ENCODE measurements at regions not wholly inside any gene's neighbourhood (a gene's known extent, or its start where the extent isn't known, plus 50 kb on each side); places are given as distances from the start of the nearest gene placed in this dataset.

GRCh38 chr2:40844353-40845277 lies 392.7 kb upstream of the SLC8A1 start:
- Histone ChIP-seq H3K9me3 (no peaks in the 10 kb centered on the region), H3K4me1 (no peaks in the 10 kb centered on the region), H3K36me3 (no peaks in the 10 kb centered on the region), H3K27ac (no peak overlapping the region), H3K27me3 (peaks cover 0 to 3% (median 0%) of the 10 kb centered on the region in 4 donors), H3K4me3 (no peak overlapping the region)
- FAIRE-seq (no peak), DNase-seq (peak in 2 of 6 donors; percentile 7 to 8), ATAC-seq (peak; percentile 27 to 89 (median 75))
- WGBS, 2 donors: 53 to 69% methylated on average over 8 of the region's 8 CpGs
- intact Hi-C loops (cut with DNase I): no loop called here
- no peak for TF ChIP-seq CTCF (IDR thresholded peaks at IDR 0.05)

DNA sequence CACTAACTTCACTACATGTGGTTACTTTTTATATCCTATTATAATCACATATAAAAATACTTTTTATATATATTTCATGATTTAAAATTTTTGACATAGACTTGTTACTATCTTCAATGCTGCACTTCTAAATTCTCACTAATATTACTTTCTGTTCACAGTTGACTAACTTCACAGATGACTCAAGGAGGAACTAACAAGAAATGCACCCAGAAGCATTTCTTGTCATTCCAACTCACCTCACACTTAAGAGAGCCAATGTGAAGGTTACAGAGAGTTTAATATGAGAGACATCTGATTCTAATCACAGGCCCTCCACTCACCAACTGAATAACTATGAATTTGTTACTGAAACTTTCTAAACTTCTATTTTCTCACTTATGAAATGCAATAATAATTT lies 399.8 kb upstream of the SLC8A1 start:
- ATAC-seq (no peak), FAIRE-seq (no peak), DNase-seq (no peak)
- no peaks in the 10 kb centered on the region for H3K9me3 ChIP-seq
- no peaks in the 10 kb centered on the region for H3K36me3 ChIP-seq
- intact Hi-C loops (cut with DNase I): no loop called here
- H3K4me3 ChIP-seq: no peak overlapping the region
- no peak overlapping the region for H3K27ac ChIP-seq
- H3K4me1 ChIP-seq: no peaks in the 10 kb centered on the region
- no peaks in the 10 kb centered on the region for H3K27me3 ChIP-seq
- no peak for TF ChIP-seq CTCF (IDR thresholded peaks at IDR 0.05)

GRCh38 chr2:40859617-40860016 lies 407.7 kb upstream of the SLC8A1 start:
- Histone ChIP-seq H3K36me3 (no peaks in the 10 kb centered on the region), H3K4me3 (no peak overlapping the region), H3K4me1 (no peaks in the 10 kb centered on the region), H3K27ac (no peak overlapping the region), H3K9me3 (no peaks in the 10 kb centered on the region), H3K27me3 (no peaks in the 10 kb centered on the region)
- no peak for DNase-seq
- TF ChIP-seq CTCF (IDR thresholded peaks at IDR 0.05): no peak
- 64 to 67% methylated on average over 1 of the region's 1 CpG for WGBS, 2 donors
- intact Hi-C loops (cut with DNase I): no loop called here
- FAIRE-seq: no peak
- ATAC-seq: no peak

DNA sequence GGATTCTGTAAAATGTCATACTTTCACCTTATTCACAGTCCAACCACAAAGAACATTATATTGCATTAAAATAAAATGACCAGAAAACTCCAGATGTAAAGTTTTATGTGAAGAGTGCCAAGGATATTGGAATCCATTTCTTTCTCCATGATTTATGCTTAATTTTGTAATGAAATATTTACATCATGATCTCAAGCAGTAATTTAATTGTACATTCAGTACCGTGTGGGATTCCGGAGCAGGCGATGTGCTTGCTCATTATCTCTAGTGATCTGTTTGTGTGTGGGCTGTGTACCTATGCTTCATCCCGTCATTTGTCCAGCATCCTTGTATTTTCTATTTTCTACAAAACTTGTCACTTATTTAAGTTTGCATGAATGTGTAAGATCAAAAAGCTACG lies 415.9 kb upstream of the SLC8A1 start:
- Histone ChIP-seq H3K9me3 (no peaks in the 10 kb centered on the region), H3K4me1 (no peaks in the 10 kb centered on the region), H3K4me3 (no peak overlapping the region), H3K27me3 (no peaks in the 10 kb centered on the region), H3K36me3 (no peaks in the 10 kb centered on the region), H3K27ac (no peak overlapping the region)
- 68 to 84% methylated on average over 5 of the region's 5 CpGs for WGBS, 2 donors
- intact Hi-C loops (cut with DNase I): no loop called here
- no peak for FAIRE-seq
- ATAC-seq: no peak
- DNase-seq: no peak
- TF ChIP-seq CTCF (IDR thresholded peaks at IDR 0.05): no peak

DNA sequence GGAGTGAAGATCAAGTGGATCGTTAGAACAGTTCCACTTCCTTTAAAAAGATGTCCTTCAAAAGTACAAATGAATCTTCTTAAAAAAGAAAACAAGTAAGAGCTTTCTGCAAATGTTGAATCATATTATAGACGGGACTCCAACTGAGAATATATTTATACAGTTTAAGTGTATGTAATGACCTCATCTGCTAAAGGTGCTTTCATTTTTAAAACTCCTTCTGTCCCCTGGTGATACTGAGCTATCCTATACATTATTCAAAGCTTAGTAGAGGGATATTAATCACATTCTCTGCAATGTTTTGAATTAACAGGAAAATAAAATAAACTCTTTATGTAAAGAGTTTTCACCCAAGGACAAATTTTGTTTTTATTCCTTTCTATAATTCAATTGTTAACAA lies 420.7 kb upstream of the SLC8A1 start:
- Histone ChIP-seq H3K27ac (no peak overlapping the region), H3K4me3 (no peak overlapping the region), H3K4me1 (no peaks in the 10 kb centered on the region), H3K9me3 (no peaks in the 10 kb centered on the region), H3K27me3 (no peaks in the 10 kb centered on the region), H3K36me3 (no peaks in the 10 kb centered on the region)
- FAIRE-seq (no peak), ATAC-seq (no peak), DNase-seq (no peak)
- TF ChIP-seq CTCF (IDR thresholded peaks at IDR 0.05): no peak
- intact Hi-C loops (cut with DNase I): no loop called here
- 41 to 61% methylated on average over 2 of the region's 2 CpGs for WGBS, 2 donors

Measured in pancreas (tissue), 10 donors.